ENCODE measurements at regions not wholly inside any gene's neighbourhood (a gene's known extent, or its start where the extent isn't known, plus 50 kb on each side); places are given as distances from the start of the nearest gene placed in this dataset.

DNA sequence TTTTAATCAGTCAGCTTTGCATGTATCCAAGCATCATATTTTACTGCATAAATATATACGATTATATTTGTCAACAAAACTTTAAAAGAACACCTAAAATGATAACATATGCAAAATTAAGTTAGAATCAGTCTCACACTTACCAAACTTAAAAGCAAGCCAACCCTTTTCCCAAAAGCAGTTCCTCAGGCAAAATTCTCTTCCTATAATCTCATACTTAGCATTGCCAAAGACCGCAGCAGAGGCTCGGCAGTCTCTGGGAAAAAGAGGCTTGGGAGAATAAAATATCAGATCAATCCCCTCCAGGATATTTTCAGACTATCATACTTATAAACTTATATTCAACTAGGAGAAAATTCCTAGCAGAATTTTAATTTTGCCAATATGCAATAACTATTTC, 93.2 kb upstream of the RGS18 start:
- Histone ChIP-seq H3K4me2 (ENCODE audit: control insufficient read depth, insufficient read depth) (no peak overlapping the region), H3K4me3 (no peak overlapping the region), H2AFZ (ENCODE audit: control insufficient read depth, low read depth, low read length) (no peak overlapping the region), H3K9me3 (replicated peaks; ENCODE audit: control insufficient read depth, insufficient read depth, low read length) (no peaks in the 10 kb centered on the region), H3K27me3 (replicated peaks in 1 of 2; ENCODE audit: control insufficient read depth in 2 of 2, insufficient read depth in 2 of 2, low read length in 1 of 2) (no peaks in the 10 kb centered on the region), H3K27ac (ENCODE audit: control insufficient read depth, insufficient read depth) (no peak overlapping the region), H3K79me2 (ENCODE audit: control insufficient read depth, insufficient read depth, low read length) (no peaks in the 10 kb centered on the region), H3K9ac (ENCODE audit: control insufficient read depth, insufficient read depth, low read length) (no peak overlapping the region), H3K4me1 (ENCODE audit: control insufficient read depth, insufficient read depth, low read length) (no peaks in the 10 kb centered on the region), H4K20me1 (ENCODE audit: control insufficient read depth, insufficient read depth) (no peaks in the 10 kb centered on the region), H3K36me3 (ENCODE audit: control insufficient read depth in 2 of 2, insufficient read depth in 2 of 2, low read length in 1 of 2) (no peaks in the 10 kb centered on the region)
- ChIA-PET POLR2A (no interaction called here), SMC1A (ENCODE audit: uncharacterized antibody, unreplicated experiment) (no interaction called here), CTCF (interaction anchor here (0.5 kb wide), 1 partner anchor 245 kb away, joined by 3 read pairs; no protein-coding TSS in a partner anchor), RAD21 (ENCODE audit: unreplicated experiment) (no interaction called here)
- FAIRE-seq, result no peak
- ATAC-seq, result no peak
- WGBS (ENCODE audit: insufficient coverage, insufficient replicate concordance, low lambda C conversion rate, missing lambda C conversion rate), result 41% methylated on average over 3 of the region's 3 CpGs
- no TSS peak for BruUV-seq (replicated peaks)
- intact Hi-C loops (cut with micrococcal nuclease; ENCODE audit: unreplicated experiment) (no loop called here), in situ Hi-C loops (cut with MboI) (no loop called here)
- TF ChIP-seq, protein P1, sequence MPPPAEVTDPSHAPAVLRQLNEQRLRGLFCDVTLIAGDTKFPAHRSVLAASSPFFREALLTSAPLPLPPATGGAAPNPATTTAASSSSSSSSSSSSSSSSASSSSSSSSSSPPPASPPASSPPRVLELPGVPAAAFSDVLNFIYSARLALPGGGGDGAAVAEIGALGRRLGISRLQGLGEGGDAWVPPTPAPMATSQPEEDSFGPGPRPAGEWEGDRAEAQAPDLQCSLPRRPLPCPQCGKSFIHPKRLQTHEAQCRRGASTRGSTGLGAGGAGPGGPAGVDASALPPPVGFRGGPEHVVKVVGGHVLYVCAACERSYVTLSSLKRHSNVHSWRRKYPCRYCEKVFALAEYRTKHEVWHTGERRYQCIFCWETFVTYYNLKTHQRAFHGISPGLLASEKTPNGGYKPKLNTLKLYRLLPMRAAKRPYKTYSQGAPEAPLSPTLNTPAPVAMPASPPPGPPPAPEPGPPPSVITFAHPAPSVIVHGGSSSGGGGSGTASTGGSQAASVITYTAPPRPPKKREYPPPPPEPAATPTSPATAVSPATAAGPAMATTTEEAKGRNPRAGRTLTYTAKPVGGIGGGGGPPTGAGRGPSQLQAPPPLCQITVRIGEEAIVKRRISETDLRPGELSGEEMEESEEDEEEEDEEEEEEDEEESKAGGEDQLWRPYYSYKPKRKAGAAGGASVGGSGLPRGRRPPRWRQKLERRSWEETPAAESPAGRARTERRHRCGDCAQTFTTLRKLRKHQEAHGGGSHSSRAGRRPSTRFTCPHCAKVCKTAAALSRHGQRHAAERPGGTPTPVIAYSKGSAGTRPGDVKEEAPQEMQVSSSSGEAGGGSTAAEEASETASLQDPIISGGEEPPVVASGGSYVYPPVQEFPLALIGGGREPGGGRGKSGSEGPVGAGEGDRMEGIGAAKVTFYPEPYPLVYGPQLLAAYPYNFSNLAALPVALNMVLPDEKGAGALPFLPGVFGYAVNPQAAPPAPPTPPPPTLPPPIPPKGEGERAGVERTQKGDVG (CRISPR knock-in tag; IDR thresholded peaks at IDR 0.05), result no peak
- TF ChIP-seq ZNF384 (IDR thresholded peaks at IDR 0.05; ENCODE audit: borderline replicate concordance, low read depth, low read length), result no peak
- TF ChIP-seq SUZ12 (IDR thresholded peaks at IDR 0.05; ENCODE audit: unreplicated experiment), result no peak
- TF ChIP-seq CEBPB (IDR thresholded peaks at IDR 0.05; ENCODE audit: borderline replicate concordance in 1 of 2, low read depth in 2 of 2, low read length in 2 of 2), result no peak
- no peak for TF ChIP-seq RFX5 (IDR thresholded peaks at IDR 0.05; ENCODE audit: low read depth, low read length)
- no peak for TF ChIP-seq TCF7 (IDR thresholded peaks at IDR 0.05; ENCODE audit: borderline replicate concordance)
- TF ChIP-seq NRF1 (conservative IDR thresholded peaks at IDR 0.05; ENCODE audit: low read depth, low read length), result no peak
- no peak for TF ChIP-seq RELA (IDR thresholded peaks at IDR 0.05; ENCODE audit: borderline replicate concordance, partially characterized antibody)
- no peak for TF ChIP-seq MYC (IDR thresholded peaks at IDR 0.05; ENCODE audit: insufficient read depth, insufficient read length, insufficient replicate concordance, low read length, severe bottlenecking)
- TF ChIP-seq BCL11A (IDR thresholded peaks at IDR 0.05; ENCODE audit: low read depth, low read length), result no peak
- TF ChIP-seq WRNIP1 (IDR thresholded peaks at IDR 0.05; ENCODE audit: borderline replicate concordance, low read depth, low read length), result no peak
- TF ChIP-seq EGR1 (IDR thresholded peaks at IDR 0.05; ENCODE audit: borderline replicate concordance in 1 of 2, low read depth in 2 of 2, low read length in 2 of 2), result no peak
- TF ChIP-seq YY1 (IDR thresholded peaks at IDR 0.05; ENCODE audit: low read depth, low read length), result no peak
- TF ChIP-seq, protein P2, sequence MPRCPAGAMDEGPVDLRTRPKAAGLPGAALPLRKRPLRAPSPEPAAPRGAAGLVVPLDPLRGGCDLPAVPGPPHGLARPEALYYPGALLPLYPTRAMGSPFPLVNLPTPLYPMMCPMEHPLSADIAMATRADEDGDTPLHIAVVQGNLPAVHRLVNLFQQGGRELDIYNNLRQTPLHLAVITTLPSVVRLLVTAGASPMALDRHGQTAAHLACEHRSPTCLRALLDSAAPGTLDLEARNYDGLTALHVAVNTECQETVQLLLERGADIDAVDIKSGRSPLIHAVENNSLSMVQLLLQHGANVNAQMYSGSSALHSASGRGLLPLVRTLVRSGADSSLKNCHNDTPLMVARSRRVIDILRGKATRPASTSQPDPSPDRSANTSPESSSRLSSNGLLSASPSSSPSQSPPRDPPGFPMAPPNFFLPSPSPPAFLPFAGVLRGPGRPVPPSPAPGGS (IDR thresholded peaks at IDR 0.05; ENCODE audit: borderline replicate concordance, insufficient read depth, low read depth, low read length, poor library complexity, severe bottlenecking), result no peak
- TF ChIP-seq SMARCA5 (IDR thresholded peaks at IDR 0.05), result no peak
- TF ChIP-seq KAT2A (conservative IDR thresholded peaks at IDR 0.05; ENCODE audit: control insufficient read depth, low read depth, low read length), result no peak
- no peak for TF ChIP-seq SIN3A (IDR thresholded peaks at IDR 0.05; ENCODE audit: low read depth, low read length)
- no peak for DNase-seq (ENCODE audit: low read depth, low spot score)

Measured in GM12878 (cell line).